Endothelial cell (in vitro differentiated cells): ENCODE measurements at regions not wholly inside any gene's neighbourhood (a gene's known extent, or its start where the extent isn't known, plus 50 kb on each side); places are given as distances from the start of the nearest gene placed in this dataset.

Experiments
- DNase-seq: peaks from one replicate; pipeline ENCODE4 v3.0.0; 2021; ENCODE audit warnings: low spot score
- H3K27ac Mint-ChIP-seq: one replicate; pipeline ENCODE4 v1.8.0; 2021; ENCODE audit warnings: mixed read lengths, inconsistent platforms; ENCODE audit not compliant: unreplicated experiment
- H3K27me3 Mint-ChIP-seq: one replicate; pipeline ENCODE4 v1.8.0; 2021; ENCODE audit warnings: mild to moderate bottlenecking, moderate library complexity, mixed read lengths, inconsistent platforms; ENCODE audit not compliant: unreplicated experiment
- H3K36me3 Mint-ChIP-seq: one replicate; pipeline ENCODE4 v1.8.0; 2021; ENCODE audit warnings: mild to moderate bottlenecking, low read depth, mixed read lengths, inconsistent platforms; ENCODE audit not compliant: unreplicated experiment
- H3K4me1 Mint-ChIP-seq: one replicate; pipeline ENCODE4 v1.8.0; 2021; ENCODE audit warnings: mild to moderate bottlenecking, mixed read lengths, inconsistent platforms; ENCODE audit not compliant: unreplicated experiment
- H3K4me3 Mint-ChIP-seq: one replicate; pipeline ENCODE4 v1.8.0; 2021; ENCODE audit warnings: mild to moderate bottlenecking, mixed read lengths, inconsistent platforms; ENCODE audit not compliant: unreplicated experiment
- H3K9me3 Mint-ChIP-seq: one replicate; pipeline ENCODE4 v1.8.0; 2021; ENCODE audit warnings: mixed read lengths, inconsistent platforms; ENCODE audit not compliant: unreplicated experiment
- CTCF ChIP-seq: fragments of 200-600 bp; sonication (generic); IDR thresholded peaks from one replicate; pipeline ENCODE4 v1.5.0; 2021; ENCODE audit warnings: antibody characterized with exemption; ENCODE audit not compliant: unreplicated experiment

GRCh38 chr18:72636611-72637010, 92.5 kb upstream of the CBLN2 start:
- Mint-ChIP-seq H3K9me3 (no peaks in the 10 kb centered on the region), H3K4me1 (no peaks in the 10 kb centered on the region), H3K4me3 (no peak overlapping the region), H3K27ac (no peak overlapping the region), H3K36me3 (no peaks in the 10 kb centered on the region), H3K27me3 (no peaks in the 10 kb centered on the region)
- TF ChIP-seq CTCF, result no peak
- no peak for DNase-seq

- TF ChIP-seq CTCF, result no peak
- H3K4me3 Mint-ChIP-seq, result no peak overlapping the region
- H3K4me1 Mint-ChIP-seq, result no peaks in the 10 kb centered on the region
- DNase-seq, result no peak
- no peak overlapping the region for H3K27ac Mint-ChIP-seq
- H3K27me3 Mint-ChIP-seq, result peaks cover 3% of the 10 kb centered on the region
- H3K9me3 Mint-ChIP-seq, result no peaks in the 10 kb centered on the region
- no peaks in the 10 kb centered on the region for H3K36me3 Mint-ChIP-seq
These were observed 90.4 kb upstream of the CBLN2 start for GRCh38 chr18:72634500-72634899.

- H3K4me3 Mint-ChIP-seq, result no peak overlapping the region
- H3K27me3 Mint-ChIP-seq, result peaks cover 3% of the 10 kb centered on the region
- H3K9me3 Mint-ChIP-seq, result no peaks in the 10 kb centered on the region
- DNase-seq, result no peak
- H3K27ac Mint-ChIP-seq, result no peak overlapping the region
- H3K36me3 Mint-ChIP-seq, result no peaks in the 10 kb centered on the region
- H3K4me1 Mint-ChIP-seq, result no peaks in the 10 kb centered on the region
- no peak for TF ChIP-seq CTCF
These were observed 86.8 kb upstream of the CBLN2 start for GRCh38 chr18:72630991-72631390.

- Mint-ChIP-seq H3K9me3 (peaks cover 11% of the 10 kb centered on the region), H3K4me3 (no peak overlapping the region), H3K36me3 (no peaks in the 10 kb centered on the region), H3K4me1 (no peaks in the 10 kb centered on the region), H3K27ac (no peak overlapping the region), H3K27me3 (no peaks in the 10 kb centered on the region)
- no peak for DNase-seq
- no peak for TF ChIP-seq CTCF
These were observed 79.3 kb upstream of the CBLN2 start for GRCh38 chr18:72623444-72623843.

- Mint-ChIP-seq H3K36me3 (no peaks in the 10 kb centered on the region), H3K9me3 (peaks cover 9% of the 10 kb centered on the region), H3K4me3 (no peak overlapping the region), H3K27me3 (peaks cover 3% of the 10 kb centered on the region), H3K27ac (no peak overlapping the region), H3K4me1 (no peaks in the 10 kb centered on the region)
- TF ChIP-seq CTCF, result no peak
- DNase-seq, result no peak
These were observed 69.4 kb upstream of the CBLN2 start for GRCh38 chr18:72613534-72613930.
